ENCODE measurements at regions not wholly inside any gene's neighbourhood (a gene's known extent, or its start where the extent isn't known, plus 50 kb on each side); places are given as distances from the start of the nearest gene placed in this dataset.
A peak's percentile ranks its signal among the peaks of the same experiment; 100 is the strongest.

GRCh38 chr6:150738092-150738629 is 127.3 kb upstream of the MTHFD1L start:
- Mint-ChIP-seq H3K27ac (no peak overlapping the region), H3K4me3 (no peak overlapping the region), H3K36me3 (ENCODE audit: low read depth) (no peaks in the 10 kb centered on the region), H3K9me3 (no peaks in the 10 kb centered on the region), H3K4me1 (no peaks in the 10 kb centered on the region), H3K27me3 (ENCODE audit: insufficient read depth) (peaks cover 3% of the 10 kb centered on the region)
- Histone ChIP-seq H3K4me1 (ENCODE audit: control insufficient read depth, insufficient read depth, low read length) (no peaks in the 10 kb centered on the region), H3K27me3 (ENCODE audit: control insufficient read depth, insufficient read depth, low read length, poor library complexity, severe bottlenecking) (no peaks in the 10 kb centered on the region), H3K36me3 (ENCODE audit: control insufficient read depth, insufficient read depth, low read length) (no peaks in the 10 kb centered on the region), H3K9ac (ENCODE audit: extremely low read depth, low read length, poor library complexity, severe bottlenecking) (no peak overlapping the region), H3K9me3 (ENCODE audit: control insufficient read depth, low read length) (no peaks in the 10 kb centered on the region), H3K27ac (ENCODE audit: low read depth, low read length) (no peak overlapping the region), H3K4me3 (ENCODE audit: low read length) (no peak overlapping the region)
- 89 to 93% methylated on average over 5 to 6 of the region's 6 CpGs for WGBS, 2 experiments (ENCODE audit: insufficient coverage in 1 of 2, insufficient read length in 1 of 2)
- no peak for DNase-seq
- TF ChIP-seq CTCF (conservative IDR thresholded peaks at IDR 0.05) = no peak

GRCh38 chr6:150739711-150740349 is 125.7 kb upstream of the MTHFD1L start:
- 67 to 92% methylated on average over 1 to 2 of the region's 2 CpGs for WGBS, 2 experiments (ENCODE audit: insufficient coverage in 1 of 2, insufficient read length in 1 of 2)
- H3K27ac Mint-ChIP-seq = no peak overlapping the region
- H3K27me3 ChIP-seq (ENCODE audit: control insufficient read depth, insufficient read depth, low read length, poor library complexity, severe bottlenecking) = no peaks in the 10 kb centered on the region
- TF ChIP-seq CTCF (conservative IDR thresholded peaks at IDR 0.05) = no peak
- no peak overlapping the region for H3K4me3 Mint-ChIP-seq
- H3K9ac ChIP-seq (ENCODE audit: extremely low read depth, low read length, poor library complexity, severe bottlenecking) = no peak overlapping the region
- H3K9me3 ChIP-seq (ENCODE audit: control insufficient read depth, low read length) = no peaks in the 10 kb centered on the region
- H3K36me3 Mint-ChIP-seq (ENCODE audit: low read depth) = no peaks in the 10 kb centered on the region
- DNase-seq = no peak
- H3K4me1 Mint-ChIP-seq = no peaks in the 10 kb centered on the region
- no peaks in the 10 kb centered on the region for H3K9me3 Mint-ChIP-seq
- H3K27me3 Mint-ChIP-seq (ENCODE audit: insufficient read depth) = peaks cover 3% of the 10 kb centered on the region
- no peak overlapping the region for H3K4me3 ChIP-seq (ENCODE audit: low read length)
- no peaks in the 10 kb centered on the region for H3K36me3 ChIP-seq (ENCODE audit: control insufficient read depth, insufficient read depth, low read length)
- H3K4me1 ChIP-seq (ENCODE audit: control insufficient read depth, insufficient read depth, low read length) = no peaks in the 10 kb centered on the region
- peak overlapping the region; percentile 12 for H3K27ac ChIP-seq (ENCODE audit: low read depth, low read length)

GRCh38 chr6:150740453-150740852 is 125.0 kb upstream of the MTHFD1L start:
- Mint-ChIP-seq H3K27me3 (ENCODE audit: insufficient read depth) (peaks cover 3% of the 10 kb centered on the region), H3K9me3 (no peaks in the 10 kb centered on the region), H3K36me3 (ENCODE audit: low read depth) (no peaks in the 10 kb centered on the region), H3K27ac (no peak overlapping the region), H3K4me3 (no peak overlapping the region), H3K4me1 (no peaks in the 10 kb centered on the region)
- Histone ChIP-seq H3K36me3 (ENCODE audit: control insufficient read depth, insufficient read depth, low read length) (no peaks in the 10 kb centered on the region), H3K27me3 (ENCODE audit: control insufficient read depth, insufficient read depth, low read length, poor library complexity, severe bottlenecking) (no peaks in the 10 kb centered on the region), H3K4me1 (ENCODE audit: control insufficient read depth, insufficient read depth, low read length) (no peaks in the 10 kb centered on the region), H3K4me3 (ENCODE audit: low read length) (no peak overlapping the region), H3K27ac (ENCODE audit: low read depth, low read length) (no peak overlapping the region), H3K9ac (ENCODE audit: extremely low read depth, low read length, poor library complexity, severe bottlenecking) (no peak overlapping the region), H3K9me3 (ENCODE audit: control insufficient read depth, low read length) (no peaks in the 10 kb centered on the region)
- 89 to 97% methylated on average over 4 to 6 of the region's 8 CpGs for WGBS, 2 experiments (ENCODE audit: insufficient coverage in 1 of 2, insufficient read length in 1 of 2)
- DNase-seq = no peak
- TF ChIP-seq CTCF (conservative IDR thresholded peaks at IDR 0.05) = no peak

Data from endodermal cell (in vitro differentiated cells).